Lower leg skin (tissue), 3 donors: ENCODE measurements at regions not wholly inside any gene's neighbourhood (a gene's known extent, or its start where the extent isn't known, plus 50 kb on each side); places are given as distances from the start of the nearest gene placed in this dataset.

Experiments used
- POLR2A ChIP-seq, 2 donors: fragments of 450-650 bp; IDR thresholded peaks; one replicate each; pipeline ENCODE4 v1.6.1; 2016 to 2017; ENCODE audit warnings: antibody characterized with exemption in 2 of 2, mild to moderate bottlenecking in 1 of 2, moderate library complexity in 1 of 2
- TF ChIP-seq, protein P1 (sequence below), 3 donors: fragments of 450-650 bp; IDR thresholded peaks; one replicate each; pipeline ENCODE4 v1.5.1; 2016; ENCODE audit warnings: antibody characterized with exemption in 3 of 3, mild to moderate bottlenecking in 3 of 3, moderate library complexity in 2 of 3

DNA sequence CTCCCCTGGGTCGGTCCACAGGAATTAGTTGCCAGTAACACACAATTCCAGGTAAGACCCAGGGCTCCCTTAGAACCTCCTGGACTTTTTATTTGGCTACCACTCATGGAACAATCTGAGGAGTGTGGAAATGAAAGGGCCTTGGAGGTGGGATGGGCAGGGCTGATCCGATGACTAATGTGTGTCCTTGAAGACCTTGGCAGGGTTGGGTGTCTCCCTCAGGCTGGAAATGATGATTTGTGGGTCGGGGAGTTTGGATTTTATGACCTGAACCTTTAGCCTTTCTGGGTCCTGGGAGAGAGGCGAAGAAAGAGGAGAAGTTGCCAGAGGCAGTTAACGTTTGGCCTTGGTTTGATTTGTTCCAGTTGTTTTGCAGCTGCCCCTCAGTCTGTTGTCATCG lies 425.0 kb downstream of the MID1IP1 start:
- TF ChIP-seq, protein P1, sequence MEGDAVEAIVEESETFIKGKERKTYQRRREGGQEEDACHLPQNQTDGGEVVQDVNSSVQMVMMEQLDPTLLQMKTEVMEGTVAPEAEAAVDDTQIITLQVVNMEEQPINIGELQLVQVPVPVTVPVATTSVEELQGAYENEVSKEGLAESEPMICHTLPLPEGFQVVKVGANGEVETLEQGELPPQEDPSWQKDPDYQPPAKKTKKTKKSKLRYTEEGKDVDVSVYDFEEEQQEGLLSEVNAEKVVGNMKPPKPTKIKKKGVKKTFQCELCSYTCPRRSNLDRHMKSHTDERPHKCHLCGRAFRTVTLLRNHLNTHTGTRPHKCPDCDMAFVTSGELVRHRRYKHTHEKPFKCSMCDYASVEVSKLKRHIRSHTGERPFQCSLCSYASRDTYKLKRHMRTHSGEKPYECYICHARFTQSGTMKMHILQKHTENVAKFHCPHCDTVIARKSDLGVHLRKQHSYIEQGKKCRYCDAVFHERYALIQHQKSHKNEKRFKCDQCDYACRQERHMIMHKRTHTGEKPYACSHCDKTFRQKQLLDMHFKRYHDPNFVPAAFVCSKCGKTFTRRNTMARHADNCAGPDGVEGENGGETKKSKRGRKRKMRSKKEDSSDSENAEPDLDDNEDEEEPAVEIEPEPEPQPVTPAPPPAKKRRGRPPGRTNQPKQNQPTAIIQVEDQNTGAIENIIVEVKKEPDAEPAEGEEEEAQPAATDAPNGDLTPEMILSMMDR (IDR thresholded peaks at IDR 0.05) = no peak
- no peak for TF ChIP-seq POLR2A (IDR thresholded peaks at IDR 0.05)
